ENCODE measurements at regions not wholly inside any gene's neighbourhood (a gene's known extent, or its start where the extent isn't known, plus 50 kb on each side); places are given as distances from the start of the nearest gene placed in this dataset.
"Not testable (repeated sequence)": the region's sequence is repeated elsewhere in the genome, so short reads cannot be mapped to it uniquely, and the experiment has no call there.

DNA sequence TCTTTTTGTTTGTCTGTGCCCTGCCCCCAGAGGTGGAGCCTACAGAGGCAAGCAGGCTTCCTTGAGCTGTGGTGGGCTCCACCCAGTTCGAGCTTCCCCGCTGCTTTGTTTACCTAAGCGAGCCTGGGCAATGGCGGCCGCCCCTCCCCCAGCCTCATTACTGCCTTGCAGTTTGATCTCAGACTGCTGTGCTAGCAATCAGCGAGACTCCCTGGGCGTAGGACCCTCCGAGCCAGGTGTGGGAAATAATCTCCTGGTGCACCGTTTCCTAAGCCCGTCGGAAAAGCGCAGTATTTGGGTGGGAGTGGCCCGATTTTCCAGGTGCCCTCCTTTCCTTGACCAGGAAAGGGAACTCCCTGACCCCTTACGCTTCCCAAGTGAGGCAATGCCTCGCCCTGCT lies 78.6 kb upstream of the HAND2 start:
- not testable (repeated sequence) for DNase-seq (ENCODE audit: low spot score)

DNA sequence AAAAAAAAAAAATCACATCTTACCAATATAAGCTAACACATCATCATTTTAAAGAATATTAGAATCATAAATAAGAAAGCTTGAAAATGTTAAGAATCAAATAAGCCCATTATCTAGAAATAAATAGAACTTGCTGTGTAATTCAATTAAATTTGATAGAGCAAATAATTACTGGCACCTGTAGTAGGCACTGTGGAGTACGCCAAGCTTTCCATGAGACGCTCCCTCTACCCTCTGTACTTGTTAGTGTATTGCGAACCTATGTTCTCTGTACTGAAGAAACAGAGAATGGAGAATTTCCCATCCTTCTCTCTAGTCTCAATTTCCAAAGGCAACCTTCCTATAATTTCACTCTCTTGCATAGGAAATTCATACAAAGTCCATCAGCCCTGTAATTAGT lies 61.7 kb upstream of the HAND2 start:
- no peak for DNase-seq (ENCODE audit: low spot score)

GRCh38 chr4:173590697-173591096 lies 60.7 kb upstream of the HAND2 start:
- no peak for DNase-seq (ENCODE audit: low spot score)

- DNase-seq (ENCODE audit: low spot score): no peak
These were observed 56.0 kb upstream of the HAND2 start for GRCh38 chr4:173585876-173586572.

DNA sequence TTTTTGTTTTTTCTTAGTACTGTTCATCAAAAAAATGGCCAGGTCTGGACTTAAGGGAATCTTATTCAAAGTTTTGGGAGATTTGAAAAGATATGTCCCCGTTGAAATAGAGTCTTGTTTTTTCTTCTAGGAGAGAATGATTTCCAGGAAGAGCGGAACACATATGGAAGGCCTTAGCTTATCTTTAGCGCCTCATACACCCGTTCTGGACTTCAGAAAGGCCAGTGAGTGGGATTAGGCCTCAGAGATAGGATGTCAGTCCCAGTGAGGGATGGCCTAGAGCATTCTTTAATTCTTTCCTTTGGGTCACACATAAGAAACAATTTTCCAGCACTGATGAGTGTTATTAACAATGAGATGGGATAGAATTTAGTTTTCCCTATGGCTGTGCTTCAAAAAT lies 54.5 kb upstream of the HAND2 start:
- DNase-seq (ENCODE audit: low spot score): no peak

All from hematopoietic multipotent progenitor cell treated with erythropoietin and hydrocortisone succinate and interleukin-3 and kit ligand, for 15 days (in vitro differentiated cells).